Lung (tissue), 11 donors: ENCODE measurements at regions not wholly inside any gene's neighbourhood (a gene's known extent, or its start where the extent isn't known, plus 50 kb on each side); places are given as distances from the start of the nearest gene placed in this dataset.
"Not testable (repeated sequence)": the region's sequence is repeated elsewhere in the genome, so short reads cannot be mapped to it uniquely, and the experiment has no call there.

Source experiments
- ATAC-seq: fragments of 200-7000 bp; cut with Tn5 transposase; one replicate; pipeline ENCODE4 v1.9.1; 2020; ENCODE audit warnings: moderate number of reproducible peaks; ENCODE audit not compliant: insufficient read depth, low FRiP score
- DNase-seq, 3 donors: peaks; one replicate each; pipeline ENCODE4 v3.0.0-alpha.2; 2013 to 2017
- H3K27ac ChIP-seq, 2 donors: one replicate each; pipeline ENCODE4 v1.5.1; 2013; ENCODE audit warnings: mild to moderate bottlenecking in 2 of 2, moderate library complexity in 2 of 2, control low read depth in 1 of 2, inconsistent platforms in 1 of 2, low read depth in 1 of 2, low read length in 1 of 2
- H3K27me3 ChIP-seq, 3 donors: one replicate each; pipeline ENCODE4 v1.5.1; 2013; ENCODE audit warnings: low read length in 2 of 3; ENCODE audit not compliant: control insufficient read depth in 3 of 3, insufficient read depth in 3 of 3
- H3K36me3 ChIP-seq, 4 donors: one replicate each; pipeline ENCODE4 v1.5.1; 2013; ENCODE audit warnings: low read length in 4 of 4, mild to moderate bottlenecking in 1 of 4, moderate library complexity in 1 of 4; ENCODE audit not compliant: control insufficient read depth in 4 of 4, insufficient read depth in 4 of 4
- H3K4me1 ChIP-seq, 5 donors: one replicate each; pipeline ENCODE4 v1.5.1; 2013; ENCODE audit warnings: low read length in 5 of 5, mild to moderate bottlenecking in 2 of 5, moderate library complexity in 1 of 5; ENCODE audit not compliant: control insufficient read depth in 5 of 5, insufficient read depth in 5 of 5
- H3K4me3 ChIP-seq: one replicate; pipeline ENCODE4 v1.5.1; 2013; ENCODE audit warnings: mild to moderate bottlenecking, control low read depth, moderate library complexity
- H3K9ac ChIP-seq, 2 donors: one replicate each; pipeline ENCODE4 v1.5.1; 2013; ENCODE audit warnings: low read length in 2 of 2, control low read depth in 1 of 2; ENCODE audit not compliant: insufficient read depth in 1 of 2
- H3K9me3 ChIP-seq, 4 donors: one replicate each; pipeline ENCODE4 v1.5.1; 2013; ENCODE audit warnings: low read length in 3 of 4, mild to moderate bottlenecking in 1 of 4, moderate library complexity in 1 of 4; ENCODE audit not compliant: control insufficient read depth in 4 of 4, insufficient read depth in 3 of 4
- CTCF ChIP-seq: IDR thresholded peaks from 2 replicates; pipeline ENCODE4 v1.5.1; 2012; ENCODE audit warnings: mild to moderate bottlenecking; ENCODE audit errors: control extremely low read depth, extremely low read depth
- WGBS, 2 donors: extraction: QIAGEN DNeasy Blood & Tissue Kit; methylation state at CpG; one replicate each; pipeline ENCODE4 v1.1.7; 2013; 5-methylcytosine and 5-hydroxymethylcytosine counted together
- donor health status: control.
- donor health status: control.
- donor health status: Bipolar disorder and iron deficiency.
- donor health status: healthy.
- donor health status: DM: yes; HTN: yes; CAD: no.

GRCh38 chr3:139109271-139109670 lies 64.6 kb upstream of the PRR23C start:
- Histone ChIP-seq H3K4me1 (no peaks in the 10 kb centered on the region), H3K27ac (no peak overlapping the region), H3K9me3 (no peaks in the 10 kb centered on the region), H3K4me3 (no peak overlapping the region), H3K27me3 (peaks cover 0 to 4% (median 0%) of the 10 kb centered on the region in 3 donors), H3K36me3 (no peaks in the 10 kb centered on the region), H3K9ac (no peak overlapping the region)
- no peak for ATAC-seq
- no peak for TF ChIP-seq CTCF
- no peak for DNase-seq
- WGBS, 2 donors, result 73 to 77% methylated on average over 5 of the region's 5 CpGs

GRCh38 chr3:139110072-139110830 lies 65.6 kb upstream of the PRR23C start:
- DNase-seq (no peak), ATAC-seq (no peak)
- TF ChIP-seq CTCF, result no peak
- no peaks in the 10 kb centered on the region for H3K36me3 ChIP-seq
- H3K27ac ChIP-seq, result no peak overlapping the region
- H3K4me1 ChIP-seq, result no peaks in the 10 kb centered on the region
- 70 to 84% methylated on average over 10 of the region's 10 CpGs for WGBS, 2 donors
- no peak overlapping the region for H3K4me3 ChIP-seq
- H3K27me3 ChIP-seq, result peaks cover 0 to 4% (median 0%) of the 10 kb centered on the region in 3 donors
- H3K9ac ChIP-seq, result no peak overlapping the region
- H3K9me3 ChIP-seq, result no peaks in the 10 kb centered on the region

GRCh38 chr3:139110929-139111328 lies 66.2 kb upstream of the PRR23C start:
- H3K4me3 ChIP-seq, H3K36me3 ChIP-seq, DNase-seq, H3K27ac ChIP-seq, H3K27me3 ChIP-seq, ATAC-seq, H3K9me3 ChIP-seq, H3K9ac ChIP-seq, H3K4me1 ChIP-seq: not testable (repeated sequence)
- 73% methylated on average over 2 of the region's 2 CpGs for WGBS, 2 donors

GRCh38 chr3:139111392-139112229 lies 66.9 kb upstream of the PRR23C start:
- no peaks in the 10 kb centered on the region for H3K4me1 ChIP-seq
- H3K27me3 ChIP-seq, result peaks cover 0 to 4% (median 0%) of the 10 kb centered on the region in 3 donors
- peak; percentile 41 for TF ChIP-seq CTCF
- H3K9me3 ChIP-seq, result no peaks in the 10 kb centered on the region
- no peak for ATAC-seq
- H3K9ac ChIP-seq, result no peak overlapping the region
- peak; percentile 45 to 59 (median 54) for DNase-seq
- no peak overlapping the region for H3K4me3 ChIP-seq
- 8 to 9% methylated on average over 13 of the region's 13 CpGs for WGBS, 2 donors
- no peak overlapping the region for H3K27ac ChIP-seq
- no peaks in the 10 kb centered on the region for H3K36me3 ChIP-seq
